Hepatocyte (in vitro differentiated cells): ENCODE measurements at regions not wholly inside any gene's neighbourhood (a gene's known extent, or its start where the extent isn't known, plus 50 kb on each side); places are given as distances from the start of the nearest gene placed in this dataset.

ENCODE experiments used
- DNase-seq: peaks from one replicate; pipeline ENCODE4 v3.0.0-alpha.2; 2016; ENCODE audit warnings: low spot score
- H2AFZ ChIP-seq: fragments of 200-600 bp; sonication (generic); 2 replicates; pipeline ENCODE4 v1.6.0; 2016; ENCODE audit warnings: antibody characterized with exemption, mild to moderate bottlenecking
- H3K27ac ChIP-seq: fragments of 200-600 bp; sonication (generic); 2 replicates; pipeline ENCODE4 v1.5.1; 2016; ENCODE audit warnings: mild to moderate bottlenecking
- H3K27me3 ChIP-seq: fragments of 200-600 bp; sonication (generic); 2 replicates; pipeline ENCODE4 v1.6.1; 2016
- H3K36me3 ChIP-seq: fragments of 200-600 bp; sonication (generic); replicated peaks from 2 replicates; pipeline ENCODE4 v1.5.1; 2016; ENCODE audit warnings: low read depth; ENCODE audit not compliant: insufficient read depth
- H3K4me1 ChIP-seq: fragments of 200-600 bp; sonication (generic); 2 replicates; pipeline ENCODE4 v1.5.1; 2016; ENCODE audit warnings: mild to moderate bottlenecking, moderate library complexity; ENCODE audit not compliant: insufficient read depth
- H3K4me2 ChIP-seq: fragments of 200-600 bp; sonication (generic); 2 replicates; pipeline ENCODE4 v1.6.0; 2016
- H3K4me3 ChIP-seq: fragments of 200-600 bp; sonication (generic); 2 replicates; pipeline ENCODE4 v1.5.1; 2016; ENCODE audit warnings: mild to moderate bottlenecking
- H3K79me2 ChIP-seq: fragments of 200-600 bp; sonication (generic); 2 replicates; pipeline ENCODE4 v1.6.0; 2017; ENCODE audit warnings: mild to moderate bottlenecking
- H3K9me2 ChIP-seq: fragments of 200-600 bp; sonication (generic); replicated peaks from 2 replicates; pipeline ENCODE4 v1.6.0; 2017; ENCODE audit warnings: mild to moderate bottlenecking; ENCODE audit not compliant: insufficient read depth
- H3K9me3 ChIP-seq: fragments of 200-600 bp; sonication (generic); 2 replicates; pipeline ENCODE4 v1.5.1; 2016; ENCODE audit warnings: low read depth, mild to moderate bottlenecking
- H4K20me1 ChIP-seq: fragments of 200-600 bp; sonication (generic); 2 replicates; pipeline ENCODE4 v1.6.0; 2016; ENCODE audit warnings: mild to moderate bottlenecking; ENCODE audit not compliant: insufficient read depth, poor library complexity, severe bottlenecking
- CTCF ChIP-seq: fragments of 200-600 bp; sonication (generic); IDR thresholded peaks from 2 replicates; pipeline ENCODE4 v1.5.1; 2016; ENCODE audit warnings: antibody characterized with exemption, mild to moderate bottlenecking; ENCODE audit not compliant: poor library complexity
- EZH2 ChIP-seq: fragments of 200-600 bp; sonication (generic); IDR thresholded peaks from 2 replicates; pipeline ENCODE4 v1.6.1; 2016; ENCODE audit warnings: antibody characterized with exemption, mild to moderate bottlenecking, borderline replicate concordance
- EZH2phosphoT487 ChIP-seq: fragments of 200-600 bp; sonication (generic); IDR thresholded peaks from one replicate; pipeline ENCODE4 v1.6.1; 2018; ENCODE audit warnings: antibody characterized with exemption, mild to moderate bottlenecking, low read depth, moderate library complexity; ENCODE audit not compliant: unreplicated experiment, severe bottlenecking
- WGBS: methylation state at CpG from one replicate; pipeline ENCODE4 v1.1.6; 2016; ENCODE audit warnings: low lambda C conversion rate; ENCODE audit errors: missing lambda C conversion rate; 5-methylcytosine and 5-hydroxymethylcytosine counted together

- Histone ChIP-seq H3K27me3 (no peaks in the 10 kb centered on the region), H2AFZ (no peak overlapping the region), H3K4me1 (no peaks in the 10 kb centered on the region), H3K4me2 (no peak overlapping the region), H4K20me1 (no peaks in the 10 kb centered on the region), H3K9me2 (no peaks in the 10 kb centered on the region), H3K79me2 (no peaks in the 10 kb centered on the region), H3K27ac (no peak overlapping the region), H3K9me3 (no peaks in the 10 kb centered on the region), H3K36me3 (no peaks in the 10 kb centered on the region), H3K4me3 (no peak overlapping the region)
- 84% methylated on average over 3 of the region's 3 CpGs for WGBS
- DNase-seq: no peak
- TF ChIP-seq EZH2 (no peak), EZH2phosphoT487 (no peak), CTCF (no peak)
These were observed 262.3 kb downstream of the ZNF516 start for GRCh38 chr18:76232779-76233178.

- DNase-seq: no peak
- H4K20me1 ChIP-seq: no peaks in the 10 kb centered on the region
- no peak overlapping the region for H3K4me3 ChIP-seq
- WGBS: 100% methylated on average over 1 of the region's 1 CpG
- H3K4me2 ChIP-seq: no peak overlapping the region
- H3K27ac ChIP-seq: no peak overlapping the region
- no peak overlapping the region for H2AFZ ChIP-seq
- no peaks in the 10 kb centered on the region for H3K9me2 ChIP-seq
- TF ChIP-seq CTCF: no peak
- TF ChIP-seq EZH2phosphoT487: no peak
- TF ChIP-seq EZH2: no peak
- no peaks in the 10 kb centered on the region for H3K9me3 ChIP-seq
- no peaks in the 10 kb centered on the region for H3K79me2 ChIP-seq
- H3K4me1 ChIP-seq: no peaks in the 10 kb centered on the region
- no peaks in the 10 kb centered on the region for H3K27me3 ChIP-seq
- no peaks in the 10 kb centered on the region for H3K36me3 ChIP-seq
These were observed 263.0 kb downstream of the ZNF516 start for GRCh38 chr18:76232010-76232409.

- Histone ChIP-seq H2AFZ (no peak overlapping the region), H3K4me2 (no peak overlapping the region), H3K79me2 (no peaks in the 10 kb centered on the region), H3K4me3 (no peak overlapping the region), H3K9me2 (no peaks in the 10 kb centered on the region), H3K36me3 (no peaks in the 10 kb centered on the region), H4K20me1 (no peaks in the 10 kb centered on the region), H3K27me3 (no peaks in the 10 kb centered on the region), H3K9me3 (no peaks in the 10 kb centered on the region), H3K4me1 (no peaks in the 10 kb centered on the region), H3K27ac (no peak overlapping the region)
- DNase-seq: no peak
- no peak for TF ChIP-seq EZH2phosphoT487
- no peak for TF ChIP-seq CTCF
- no peak for TF ChIP-seq EZH2
- WGBS: 84% methylated on average over 5 of the region's 5 CpGs
These were observed 263.6 kb downstream of the ZNF516 start for GRCh38 chr18:76231402-76231801.

GRCh38 chr18:76230791-76231190 is 264.3 kb downstream of the ZNF516 start:
- Histone ChIP-seq H3K4me2 (no peak overlapping the region), H3K4me3 (no peak overlapping the region), H4K20me1 (no peaks in the 10 kb centered on the region), H3K27ac (no peak overlapping the region), H2AFZ (no peak overlapping the region), H3K4me1 (no peaks in the 10 kb centered on the region), H3K9me2 (no peaks in the 10 kb centered on the region), H3K27me3 (no peaks in the 10 kb centered on the region), H3K79me2 (no peaks in the 10 kb centered on the region), H3K36me3 (no peaks in the 10 kb centered on the region), H3K9me3 (no peaks in the 10 kb centered on the region)
- TF ChIP-seq EZH2phosphoT487 (no peak), EZH2 (no peak), CTCF (no peak)
- WGBS: 78% methylated on average over 11 of the region's 11 CpGs
- no peak for DNase-seq
